ENCODE measurements at regions not wholly inside any gene's neighbourhood (a gene's known extent, or its start where the extent isn't known, plus 50 kb on each side); places are given as distances from the start of the nearest gene placed in this dataset.

DNA sequence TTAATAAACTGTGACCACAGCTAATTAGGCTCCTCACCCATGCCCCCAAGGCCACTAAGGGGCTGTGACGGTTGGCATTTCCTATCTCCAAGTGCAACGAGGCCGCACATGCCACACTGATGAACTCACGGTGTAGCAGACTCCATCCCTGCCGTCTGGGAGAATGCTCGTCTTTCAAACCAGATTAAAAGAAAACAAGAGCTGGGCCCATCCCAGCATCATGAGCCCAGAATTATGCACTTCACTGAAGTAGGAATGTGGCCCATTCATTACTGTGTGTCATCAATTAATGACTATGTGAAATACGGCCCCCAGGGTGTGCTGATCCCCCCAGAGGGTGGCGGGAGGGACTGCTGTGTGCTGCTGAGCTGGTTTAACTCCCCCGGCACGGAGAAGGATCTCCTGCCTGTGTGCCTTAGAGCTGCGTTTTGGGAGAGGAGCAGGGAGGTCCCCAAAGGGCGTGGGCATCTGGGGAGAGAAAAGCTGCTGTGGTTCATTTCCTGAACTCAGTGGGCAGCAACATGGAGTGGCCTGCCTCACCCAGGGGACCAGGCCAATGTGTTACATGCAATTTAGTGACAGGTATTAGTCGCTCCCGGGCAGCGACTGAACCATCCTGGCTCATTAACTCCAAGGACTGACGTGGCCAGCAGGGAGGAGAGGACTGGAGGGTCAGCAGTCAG lies 194.5 kb downstream of the FOXL1 start:
- no peak for TF ChIP-seq CEBPB (IDR thresholded peaks at IDR 0.05)
- TF ChIP-seq, protein P1, sequence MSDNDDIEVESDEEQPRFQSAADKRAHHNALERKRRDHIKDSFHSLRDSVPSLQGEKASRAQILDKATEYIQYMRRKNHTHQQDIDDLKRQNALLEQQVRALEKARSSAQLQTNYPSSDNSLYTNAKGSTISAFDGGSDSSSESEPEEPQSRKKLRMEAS (IDR thresholded peaks at IDR 0.05) = no peak
- TF ChIP-seq, protein P2, sequence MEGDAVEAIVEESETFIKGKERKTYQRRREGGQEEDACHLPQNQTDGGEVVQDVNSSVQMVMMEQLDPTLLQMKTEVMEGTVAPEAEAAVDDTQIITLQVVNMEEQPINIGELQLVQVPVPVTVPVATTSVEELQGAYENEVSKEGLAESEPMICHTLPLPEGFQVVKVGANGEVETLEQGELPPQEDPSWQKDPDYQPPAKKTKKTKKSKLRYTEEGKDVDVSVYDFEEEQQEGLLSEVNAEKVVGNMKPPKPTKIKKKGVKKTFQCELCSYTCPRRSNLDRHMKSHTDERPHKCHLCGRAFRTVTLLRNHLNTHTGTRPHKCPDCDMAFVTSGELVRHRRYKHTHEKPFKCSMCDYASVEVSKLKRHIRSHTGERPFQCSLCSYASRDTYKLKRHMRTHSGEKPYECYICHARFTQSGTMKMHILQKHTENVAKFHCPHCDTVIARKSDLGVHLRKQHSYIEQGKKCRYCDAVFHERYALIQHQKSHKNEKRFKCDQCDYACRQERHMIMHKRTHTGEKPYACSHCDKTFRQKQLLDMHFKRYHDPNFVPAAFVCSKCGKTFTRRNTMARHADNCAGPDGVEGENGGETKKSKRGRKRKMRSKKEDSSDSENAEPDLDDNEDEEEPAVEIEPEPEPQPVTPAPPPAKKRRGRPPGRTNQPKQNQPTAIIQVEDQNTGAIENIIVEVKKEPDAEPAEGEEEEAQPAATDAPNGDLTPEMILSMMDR (IDR thresholded peaks at IDR 0.05) = no peak
- TF ChIP-seq PHF8 (IDR thresholded peaks at IDR 0.05; ENCODE audit: borderline replicate concordance, low read depth) = no peak

All from A549 (cell line).